DMS53 (cell line): ENCODE measurements at regions not wholly inside any gene's neighbourhood (a gene's known extent, or its start where the extent isn't known, plus 50 kb on each side); places are given as distances from the start of the nearest gene placed in this dataset.

Experiments
- DNase-seq: peaks from one replicate; lab custom pipeline; 2025; lab: John Stamatoyannopoulos, UW

DNA sequence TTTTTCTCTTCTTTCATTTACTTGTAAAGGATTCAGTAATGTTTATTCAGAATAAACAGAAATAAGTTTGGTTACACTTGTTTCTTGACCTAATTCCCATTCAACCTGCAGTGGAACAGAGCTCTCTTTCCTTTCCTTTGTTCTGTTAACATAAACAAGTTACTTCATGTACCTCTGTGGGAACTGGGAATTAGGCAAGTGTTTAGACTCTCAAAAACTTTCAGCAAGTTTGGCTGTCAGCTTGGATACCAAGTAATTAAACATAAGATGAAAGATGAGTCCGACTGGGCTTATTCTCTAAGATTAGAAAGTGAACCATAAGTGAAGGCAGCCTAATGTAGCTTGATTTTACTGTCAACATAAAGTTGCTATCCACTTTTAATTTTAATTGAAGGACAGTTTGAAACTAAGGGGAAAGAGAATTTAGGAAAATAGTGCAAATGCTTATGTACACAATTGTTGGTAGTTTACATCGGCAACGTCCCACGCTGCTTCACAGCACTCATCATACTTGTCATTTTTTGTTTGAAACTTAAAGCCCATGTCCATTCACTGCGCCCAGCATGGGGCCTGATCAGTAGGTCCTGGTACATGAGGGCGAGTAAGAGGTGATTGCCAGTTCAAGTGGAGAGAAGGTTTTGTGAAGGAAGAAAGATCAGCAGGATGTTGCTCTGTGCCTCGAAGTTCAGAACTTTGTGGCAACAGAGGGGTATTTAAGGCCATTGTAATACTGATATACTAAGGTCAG lies 113.0 kb downstream of the PLEKHG1 start:
- no peak for DNase-seq

DNA sequence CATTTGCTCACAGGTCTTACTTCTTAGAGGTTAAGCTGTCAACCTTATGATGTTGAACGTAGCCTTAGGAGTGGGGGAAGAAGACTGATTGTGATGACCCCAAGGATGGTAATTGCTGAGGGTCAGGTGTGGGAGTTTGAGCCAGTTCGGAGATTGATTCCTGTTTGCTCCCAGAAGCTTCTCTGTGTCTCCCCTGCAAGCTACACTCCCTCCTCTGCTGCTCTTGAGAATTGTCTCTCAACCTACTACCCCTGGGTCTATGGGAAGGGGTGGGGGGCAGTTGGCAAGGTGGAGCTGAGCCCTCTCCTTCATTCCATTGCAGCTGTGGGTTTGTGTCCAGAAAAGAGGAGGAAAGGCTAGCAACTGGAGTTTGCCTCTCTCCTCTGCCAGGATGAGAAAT lies 113.8 kb downstream of the PLEKHG1 start:
- DNase-seq, result no peak

DNA sequence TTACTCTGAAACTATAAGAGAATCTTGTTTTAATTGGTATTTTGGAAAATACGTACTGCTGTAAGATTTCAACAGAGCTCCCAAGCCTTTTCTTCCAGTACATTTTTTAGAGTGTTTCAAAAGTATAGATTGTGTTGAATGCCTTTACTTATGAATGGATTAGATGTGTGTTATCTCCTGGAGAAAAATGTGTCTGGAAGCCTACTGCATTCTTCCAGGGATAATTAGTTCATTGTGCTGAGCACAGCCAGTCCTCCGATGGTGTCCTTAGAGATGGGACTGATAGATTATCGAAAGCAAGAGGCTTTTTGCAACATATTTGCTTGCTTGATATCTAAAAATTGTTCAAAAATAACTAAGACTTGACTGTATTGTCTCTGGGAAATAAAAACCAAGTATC lies 114.2 kb downstream of the PLEKHG1 start:
- DNase-seq, result no peak

DNA sequence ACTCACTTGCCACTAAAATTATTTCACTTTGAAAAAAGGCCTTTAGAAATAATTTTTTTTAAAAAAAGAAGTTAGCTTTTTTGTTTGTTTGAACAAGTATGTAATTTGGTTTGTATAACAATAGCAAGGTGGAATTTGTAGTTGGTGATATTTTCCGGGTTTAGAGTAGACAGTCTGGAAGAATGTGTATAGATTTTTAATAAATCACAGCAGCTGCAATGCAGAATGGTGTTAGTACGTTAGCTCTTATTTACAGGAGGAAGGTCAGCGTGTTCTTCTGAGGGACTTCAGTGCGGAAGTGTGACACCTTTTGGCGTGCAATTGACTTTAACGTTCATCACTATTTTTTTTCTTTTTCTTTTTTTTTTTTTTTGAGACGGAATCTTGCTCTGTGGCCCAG lies 115.4 kb downstream of the PLEKHG1 start:
- no peak for DNase-seq

DNA sequence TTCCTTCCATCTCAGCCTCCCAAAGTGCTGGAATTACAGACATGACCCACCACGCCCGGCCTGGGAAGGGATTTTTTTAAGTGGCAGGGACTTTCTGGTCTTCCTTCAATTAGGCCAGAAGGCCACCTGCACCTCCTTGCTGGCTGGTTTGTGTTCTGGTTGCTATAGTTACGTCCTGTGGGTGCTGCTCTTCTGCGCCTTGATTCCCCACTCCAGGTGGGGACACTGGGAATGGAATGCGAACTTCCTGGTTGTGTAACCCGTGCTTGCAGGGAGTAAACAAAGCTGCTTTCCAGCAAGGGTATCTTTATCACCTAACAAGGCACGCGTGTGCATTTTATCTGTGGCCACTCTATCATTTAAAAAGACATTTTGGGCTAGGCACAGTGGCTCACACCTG lies 117.7 kb downstream of the PLEKHG1 start:
- DNase-seq, result peak; percentile 90

DNA sequence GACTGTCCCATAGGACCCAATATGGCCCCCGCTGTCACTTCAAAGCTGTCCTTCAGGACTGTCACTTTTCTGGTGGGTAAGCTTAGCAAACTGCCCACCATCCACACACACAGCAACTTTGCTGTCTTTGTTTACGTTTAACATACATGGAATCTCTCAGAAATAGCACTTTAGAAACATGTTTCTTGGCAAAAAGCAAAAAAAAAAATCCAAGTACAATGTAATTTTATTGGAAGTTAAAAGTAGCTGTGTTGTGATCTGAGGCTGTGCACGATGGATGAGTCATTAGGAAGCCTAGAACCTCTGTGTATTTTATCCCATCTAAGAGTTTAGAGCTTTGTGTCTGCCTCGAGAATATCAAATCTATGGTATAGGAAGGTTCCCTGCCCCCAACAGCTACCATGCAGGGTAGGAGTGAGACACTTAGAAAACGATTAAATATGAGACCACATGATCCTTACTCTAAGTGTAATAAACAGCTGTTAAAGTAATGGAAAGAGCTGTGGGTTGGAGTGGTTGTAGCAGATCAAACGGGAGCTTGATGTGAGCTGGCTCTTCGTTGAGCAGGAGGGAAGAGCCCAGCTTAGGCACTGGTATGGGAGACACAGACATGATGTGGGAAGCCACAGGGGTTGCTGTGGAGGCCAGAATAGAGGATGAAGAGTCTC lies 119.5 kb downstream of the PLEKHG1 start:
- DNase-seq, result peak; percentile 58

DNA sequence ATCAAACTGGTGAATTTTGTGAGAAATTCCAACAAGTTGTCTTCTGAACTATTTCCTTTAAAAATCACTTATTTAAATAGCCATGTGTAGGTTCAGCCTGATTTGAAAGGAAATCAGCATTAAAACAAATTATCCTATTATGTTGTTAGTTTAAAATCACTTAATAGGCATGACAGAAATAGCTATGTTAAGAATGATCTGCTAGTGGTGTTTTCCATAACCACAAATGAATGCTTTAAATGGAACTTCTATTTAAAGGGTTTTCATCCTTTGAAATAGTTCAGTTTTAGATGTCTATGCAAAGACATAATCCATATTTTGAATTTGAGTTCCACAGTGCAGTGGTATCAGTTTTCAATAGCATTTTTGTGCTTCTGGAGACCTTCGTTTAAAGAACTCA lies 120.1 kb downstream of the PLEKHG1 start:
- no peak for DNase-seq

DNA sequence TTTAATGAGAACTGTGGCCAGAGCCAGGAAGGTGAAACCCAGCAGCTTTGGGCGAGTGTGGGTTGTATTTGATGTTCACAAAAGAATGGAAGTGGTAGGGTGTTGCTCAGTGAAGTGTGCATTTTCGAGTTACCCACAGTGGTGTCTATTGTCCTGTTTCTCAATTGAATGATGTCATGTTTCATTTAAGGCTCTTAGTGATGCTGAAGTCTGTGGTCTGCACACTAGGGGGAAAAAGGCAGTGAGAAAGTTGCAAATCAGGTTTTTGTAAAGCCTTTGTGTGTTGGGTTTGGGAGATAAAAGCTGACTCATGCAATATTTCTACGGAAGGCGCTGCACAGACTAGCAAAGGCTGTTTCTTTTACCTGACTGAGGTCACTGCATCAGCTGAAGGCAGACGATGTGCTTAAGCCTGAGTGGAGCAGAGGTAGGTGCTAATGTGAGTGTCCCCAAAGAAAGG lies 121.1 kb downstream of the PLEKHG1 start:
- DNase-seq, result peak; percentile 95

DNA sequence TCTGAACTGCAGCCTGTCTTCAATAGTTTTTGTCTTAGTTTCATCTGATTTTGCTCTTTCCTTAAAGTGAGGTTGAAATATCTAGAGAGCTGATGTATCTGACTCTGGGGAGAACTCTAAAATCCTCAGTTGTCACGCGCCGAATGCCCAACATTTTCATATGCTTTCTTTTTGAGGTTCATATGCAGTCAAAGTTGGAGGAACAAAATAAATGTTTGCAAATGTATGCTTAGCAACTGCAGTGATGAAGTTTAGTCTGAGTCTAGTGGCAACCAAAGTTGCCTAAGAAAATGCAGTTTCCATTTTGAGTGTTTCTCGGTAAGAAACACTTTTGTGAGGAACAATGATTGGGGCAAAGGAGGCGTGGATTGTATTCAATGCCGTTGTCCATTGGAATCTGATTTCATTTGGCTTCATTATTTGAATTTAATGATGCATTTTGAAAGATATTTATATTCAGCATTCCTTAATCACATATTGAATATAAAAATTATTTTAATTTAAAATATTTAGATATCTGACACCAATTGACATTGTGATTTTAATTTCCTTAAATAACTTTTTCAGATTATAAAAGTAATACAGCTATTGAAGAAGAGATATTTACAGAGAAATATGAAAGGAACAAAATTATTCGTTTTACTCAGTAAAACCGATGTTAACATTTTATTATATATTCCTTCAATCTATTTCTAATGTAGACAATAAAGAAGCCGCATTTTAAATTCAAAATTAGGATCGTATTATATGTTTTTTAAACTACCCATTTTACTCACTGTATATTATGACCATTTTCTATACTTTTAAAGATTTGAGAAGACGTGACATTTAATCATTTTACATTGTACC lies 122.0 kb downstream of the PLEKHG1 start:
- DNase-seq, result no peak

DNA sequence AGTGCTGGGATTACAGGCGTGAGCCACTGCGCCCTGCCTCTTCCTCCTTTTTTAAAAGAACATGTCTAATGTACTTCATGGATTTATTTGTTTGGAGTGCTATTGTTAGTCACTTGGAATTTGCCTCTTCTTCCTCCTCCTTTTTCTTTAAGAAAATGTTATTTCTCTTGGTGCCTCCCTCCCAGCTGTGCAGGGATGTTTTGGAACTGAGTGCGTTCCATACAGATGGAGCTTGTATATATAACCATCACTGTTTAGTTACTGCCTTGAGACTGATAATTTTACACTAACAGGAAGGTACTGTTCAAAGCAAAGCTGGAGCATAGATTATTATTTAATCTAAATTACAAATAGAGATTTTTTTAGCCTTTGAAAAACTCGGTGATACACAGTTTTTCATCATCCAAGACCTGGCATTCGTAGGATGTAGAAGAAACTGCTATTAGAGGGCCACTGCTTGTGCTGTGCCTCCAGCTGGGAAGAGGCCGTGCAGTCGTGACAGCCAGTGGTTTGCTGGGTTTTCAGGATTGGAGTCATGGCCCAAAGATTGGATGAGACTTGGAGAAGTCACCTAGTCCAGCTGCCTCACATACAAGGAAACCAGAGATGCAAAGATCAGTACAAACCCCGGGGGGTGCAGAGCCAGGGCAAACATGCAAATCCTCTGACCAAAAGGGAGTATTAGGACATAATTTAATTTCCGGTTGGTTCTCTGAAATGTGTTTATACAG lies 123.1 kb downstream of the PLEKHG1 start:
- no peak for DNase-seq

DNA sequence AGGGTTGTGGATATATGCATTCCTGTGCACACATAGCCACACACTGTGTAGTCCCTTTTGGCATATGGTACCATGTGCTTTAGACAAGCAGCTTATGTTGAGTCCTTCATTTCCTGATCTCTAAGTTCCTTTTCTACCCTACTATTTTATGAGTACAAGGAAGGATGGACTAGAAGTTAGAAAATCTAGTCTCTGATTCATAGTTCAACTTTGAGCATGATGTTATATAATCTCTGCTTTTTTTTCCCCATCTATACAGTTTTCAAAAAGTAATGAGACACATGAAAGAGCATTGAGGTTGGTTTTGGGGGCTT lies 123.6 kb downstream of the PLEKHG1 start:
- DNase-seq, result no peak

DNA sequence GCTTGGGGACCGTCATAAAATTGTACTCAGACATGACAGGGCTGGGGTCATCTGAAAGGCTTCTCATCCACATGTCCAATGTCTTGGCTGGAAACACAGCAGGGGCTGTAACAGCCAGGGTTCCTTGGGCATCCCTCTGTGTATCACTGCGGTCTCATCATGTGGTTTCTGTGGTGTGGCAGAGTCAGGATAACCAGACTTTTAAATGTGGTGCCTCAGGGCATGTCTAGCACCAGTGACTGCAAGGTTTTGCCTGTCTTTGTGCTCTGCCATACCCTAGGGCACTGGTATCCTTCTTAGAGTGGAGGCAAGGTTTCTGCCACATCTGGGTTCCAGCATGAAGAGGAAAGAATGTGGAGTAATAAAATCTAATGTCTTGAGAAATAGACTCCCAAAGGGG lies 124.2 kb downstream of the PLEKHG1 start:
- no peak for DNase-seq

DNA sequence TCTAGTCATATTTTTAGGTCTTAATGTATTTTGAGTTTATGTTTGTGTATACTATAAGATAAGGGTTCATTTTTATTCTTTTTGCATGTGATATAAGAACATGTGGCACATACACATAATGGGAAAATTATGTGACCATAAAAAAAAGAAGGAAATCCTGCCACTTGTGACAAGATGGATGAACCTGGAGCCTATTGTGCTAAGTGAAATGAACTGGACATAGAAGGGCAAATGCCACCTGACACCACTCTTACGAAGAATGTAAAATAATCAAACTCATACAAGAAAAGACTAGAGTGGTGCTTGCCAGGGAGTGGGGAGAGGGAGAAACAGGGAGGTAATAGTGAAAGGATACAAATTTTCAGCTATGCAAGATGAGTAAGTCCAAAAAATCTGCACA lies 126.1 kb downstream of the PLEKHG1 start:
- no peak for DNase-seq

DNA sequence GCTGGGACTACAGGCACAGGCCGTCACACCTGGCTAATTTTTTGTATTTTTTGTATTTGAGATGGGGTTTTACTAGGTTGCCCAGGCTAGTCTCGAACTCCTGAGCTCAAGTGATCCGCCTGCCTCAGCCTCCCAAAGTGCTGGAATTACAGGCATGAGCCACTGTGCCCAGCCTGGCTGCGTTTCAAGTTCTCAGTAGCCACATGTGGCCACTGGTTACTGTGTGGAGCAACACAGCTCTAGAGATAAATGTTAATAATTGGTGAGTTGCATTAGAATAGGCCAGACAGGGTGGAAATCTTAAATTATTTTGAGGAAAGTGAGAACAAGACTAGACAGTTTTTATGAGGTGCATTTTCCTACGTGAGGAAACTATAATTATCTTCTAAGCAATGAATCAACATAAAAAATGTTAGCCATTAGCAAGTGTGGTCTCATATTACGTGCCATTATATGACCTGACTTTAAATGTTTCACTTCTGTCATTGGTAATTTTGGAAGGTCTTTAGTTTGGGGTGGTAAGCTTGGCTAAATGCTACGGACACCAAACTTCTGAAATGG lies 129.6 kb downstream of the PLEKHG1 start:
- no peak for DNase-seq

DNA sequence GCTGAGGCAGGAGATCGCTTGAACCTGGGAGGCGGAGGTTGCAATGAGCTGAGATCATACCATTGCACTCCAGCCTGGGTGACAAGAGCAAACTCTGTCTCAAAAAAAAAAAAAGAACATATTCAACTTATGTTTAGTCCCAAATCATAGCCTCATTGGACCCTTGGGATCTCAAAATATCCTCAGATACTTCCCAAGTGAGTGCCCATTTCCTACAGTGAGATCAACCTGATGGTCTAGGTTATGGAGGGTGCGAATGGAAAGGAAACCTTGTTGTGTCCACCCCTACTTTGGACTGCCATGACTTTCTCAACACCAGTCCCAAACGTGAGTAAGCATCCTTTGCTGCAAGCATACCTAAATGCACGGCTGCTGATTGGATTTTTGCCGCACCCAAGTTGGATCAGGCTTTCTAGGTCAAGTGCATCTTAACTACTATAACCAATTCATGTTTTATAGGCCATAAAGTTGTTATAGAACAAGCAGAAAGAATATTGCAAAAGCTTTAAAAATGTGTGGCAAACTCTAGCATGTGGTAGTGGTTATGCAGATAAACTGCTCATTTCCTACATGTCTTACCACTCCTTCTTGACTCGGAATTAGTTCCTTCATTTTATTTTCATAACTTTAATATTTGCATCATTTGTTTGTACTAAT lies 131.2 kb downstream of the PLEKHG1 start:
- no peak for DNase-seq

DNA sequence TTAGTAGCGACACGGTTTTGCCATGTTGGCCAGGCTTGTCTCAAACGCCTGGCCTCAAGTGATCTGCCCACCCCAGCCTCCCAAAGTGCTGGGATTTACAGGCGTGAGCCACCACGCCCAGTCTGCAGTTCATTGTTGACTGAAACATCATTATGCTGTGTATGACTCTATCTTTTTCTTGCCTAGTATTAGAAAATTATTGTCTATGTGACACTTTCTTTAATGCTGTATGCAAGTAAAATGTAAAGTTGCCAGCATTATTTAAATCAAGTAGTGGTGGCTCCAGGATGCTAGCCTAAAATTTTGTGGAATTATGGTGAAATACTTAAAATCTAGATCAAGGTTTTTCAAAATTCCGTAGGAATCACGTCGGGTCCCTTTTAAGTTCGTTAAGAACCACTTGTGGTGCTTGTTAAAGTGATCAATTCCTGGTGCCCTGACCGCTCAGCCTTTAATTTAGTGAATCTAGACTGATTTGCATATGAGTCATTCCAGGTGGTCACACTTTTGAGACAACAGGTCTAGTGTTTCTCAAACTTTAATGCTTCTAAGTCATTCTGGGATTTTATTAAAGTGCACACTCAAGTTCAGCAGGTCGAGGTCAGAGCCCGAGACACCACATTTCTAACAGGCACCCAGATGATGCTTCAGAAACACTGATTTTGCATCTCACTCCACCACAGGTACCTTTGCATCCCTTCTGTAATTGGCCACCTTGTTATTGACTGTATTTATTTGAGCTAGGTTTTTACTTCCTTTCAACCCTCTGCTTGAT lies 132.6 kb upstream of the MTHFD1L start:
- no peak for DNase-seq

DNA sequence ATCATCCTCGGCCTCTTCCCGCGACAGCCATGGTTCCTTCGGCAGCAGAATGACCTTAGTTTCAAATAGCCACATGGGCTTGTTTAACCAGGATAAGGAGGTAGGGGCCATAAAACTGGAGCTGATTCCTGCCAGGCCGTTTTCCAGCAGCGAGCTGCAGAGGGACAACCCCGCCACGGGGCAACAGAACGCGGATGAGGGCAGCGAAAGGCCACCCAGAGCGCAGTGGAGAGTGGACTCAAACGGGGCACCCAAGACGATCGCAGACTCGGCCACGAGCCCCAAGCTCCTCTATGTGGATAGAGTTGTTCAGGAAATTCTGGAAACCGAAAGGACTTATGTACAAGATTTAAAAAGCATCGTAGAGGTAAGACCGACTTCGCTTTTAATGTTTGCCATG lies 131.8 kb upstream of the MTHFD1L start:
- no peak for DNase-seq

DNA sequence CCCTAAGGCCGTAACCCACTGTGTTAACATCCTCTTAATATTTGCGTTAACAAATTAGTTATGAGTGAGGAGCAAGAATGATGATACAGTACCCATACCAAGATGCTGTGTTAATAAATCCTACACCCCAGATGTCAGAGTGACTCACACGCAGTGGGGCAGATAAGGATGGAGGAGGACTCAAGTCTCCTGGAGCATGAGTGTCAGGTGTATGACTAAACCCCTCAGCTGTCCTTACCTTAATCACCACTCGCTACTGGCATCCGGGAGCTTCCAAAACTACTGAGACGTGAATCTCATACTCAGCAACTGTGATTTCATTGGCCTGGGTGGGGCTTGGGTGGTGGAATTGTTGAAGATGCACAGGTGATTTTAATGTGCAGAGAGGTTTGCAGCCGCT lies 131.3 kb upstream of the MTHFD1L start:
- DNase-seq, result no peak

DNA sequence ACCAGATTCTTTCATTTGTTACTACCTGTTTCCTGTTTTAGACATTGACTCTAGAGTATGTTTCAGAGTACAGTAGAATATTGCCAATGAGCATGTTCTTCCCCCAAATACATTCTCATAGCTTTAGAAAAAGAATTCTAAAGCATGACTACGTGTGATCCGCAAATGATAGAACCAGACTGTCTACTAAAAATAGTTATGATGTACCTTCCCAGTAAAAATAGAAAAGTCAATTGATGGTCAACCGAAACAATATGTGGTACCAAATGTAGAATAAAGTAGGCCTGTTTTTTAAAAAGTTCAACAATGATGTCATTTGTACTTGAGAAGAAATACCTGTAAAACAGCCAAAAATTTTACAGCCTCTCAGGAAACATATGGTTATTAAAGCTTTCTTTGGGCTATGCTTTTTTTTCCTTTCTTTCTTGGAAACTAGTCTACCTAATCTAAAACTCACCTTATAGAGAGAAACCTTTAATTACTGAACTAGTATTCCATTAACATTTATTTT lies 130.1 kb upstream of the MTHFD1L start:
- DNase-seq, result no peak

DNA sequence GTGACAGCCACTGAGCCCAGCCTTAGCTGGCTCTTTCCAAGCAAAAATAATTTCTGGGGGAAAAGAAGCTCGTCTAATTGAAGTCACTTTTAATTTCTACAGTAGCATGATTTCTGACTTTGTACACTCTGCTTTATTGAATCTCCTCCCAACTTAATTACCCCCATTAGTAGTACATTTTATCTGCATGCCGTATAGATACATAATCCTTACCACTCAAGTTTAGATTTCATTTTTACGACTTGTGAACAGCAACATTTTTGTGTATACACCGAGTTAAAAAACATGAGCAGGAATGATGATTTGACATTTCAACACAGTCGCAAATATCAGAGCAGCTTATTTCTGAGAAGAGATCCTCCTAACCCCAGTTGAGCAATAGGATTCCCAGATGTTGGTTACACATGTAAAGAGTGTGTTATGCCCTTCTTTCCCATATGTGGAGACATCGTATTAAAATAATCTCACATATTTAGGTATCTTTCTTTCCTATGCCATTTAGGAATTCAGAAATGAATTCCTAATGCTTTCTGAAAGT lies 127.3 kb upstream of the MTHFD1L start:
- no peak for DNase-seq
